A673 (cell line): ENCODE measurements at regions not wholly inside any gene's neighbourhood (a gene's known extent, or its start where the extent isn't known, plus 50 kb on each side); places are given as distances from the start of the nearest gene placed in this dataset.
"Not testable (repeated sequence)": the region's sequence is repeated elsewhere in the genome, so short reads cannot be mapped to it uniquely, and the experiment has no call there.

Source experiments
- BruUV-seq: library from RNA; stranded (reverse); fragments of 400-500 nt; replicated peaks from 2 replicates; lab custom pipeline; 2021; lab: Mats Ljungman, UMichigan
- CTCF ChIA-PET: fragments of 300-600 bp; sonication (Branson Sonifier 250); formaldehyde crosslinking; loops from one replicate; lab custom pipeline; 2022; ENCODE audit warnings: antibody characterized with exemption; lab: Charles Lee
- POLR2A ChIA-PET: fragments of 300-600 bp; sonication (Branson Sonifier 250); formaldehyde crosslinking; loops from one replicate; lab custom pipeline; 2022; ENCODE audit warnings: antibody characterized with exemption; ENCODE audit not compliant: low non-redundant PET; lab: Charles Lee
- DNase-seq: peaks from one replicate; pipeline ENCODE4 v3.0.0-alpha.2; 2015; ENCODE audit warnings: low spot score
- H3K27ac ChIP-seq: fragments of 200-600 bp; sonication (generic); 2 replicates; pipeline ENCODE4 v1.5.1; 2016; ENCODE audit warnings: mixed run types, low read depth, mild to moderate bottlenecking, mixed read lengths, antibody characterized with exemption, low read length; ENCODE audit not compliant: poor library complexity, severe bottlenecking
- H3K27me3 ChIP-seq: fragments of 200-600 bp; sonication (generic); replicated peaks from 2 replicates; pipeline ENCODE4 v1.6.1; 2017; ENCODE audit warnings: mixed run types, low read depth, mild to moderate bottlenecking, mixed read lengths, antibody characterized with exemption, low read length; ENCODE audit not compliant: insufficient read depth, poor library complexity
- H3K36me3 ChIP-seq: fragments of 200-600 bp; sonication (generic); 2 replicates; pipeline ENCODE4 v1.6.1; 2016; ENCODE audit warnings: mixed run types, mild to moderate bottlenecking, mixed read lengths, antibody characterized with exemption, low read length; ENCODE audit not compliant: insufficient read depth, poor library complexity, severe bottlenecking
- H3K4me1 ChIP-seq: fragments of 200-600 bp; sonication (generic); 2 replicates; pipeline ENCODE4 v1.6.1; 2017; ENCODE audit warnings: mixed run types, mild to moderate bottlenecking, mixed read lengths, antibody characterized with exemption, low read length; ENCODE audit not compliant: insufficient read depth, poor library complexity, severe bottlenecking
- H3K4me3 ChIP-seq: fragments of 200-600 bp; sonication (generic); 2 replicates; pipeline ENCODE4 v1.5.1; 2016; ENCODE audit warnings: low read depth, mixed run types, mild to moderate bottlenecking, mixed read lengths, low read length; ENCODE audit not compliant: poor library complexity, severe bottlenecking
- H3K9me3 ChIP-seq: fragments of 200-600 bp; sonication (generic); 2 replicates; pipeline ENCODE4 v1.6.1; 2016; ENCODE audit warnings: mixed run types, low read depth, mild to moderate bottlenecking, mixed read lengths, antibody characterized with exemption, low read length; ENCODE audit not compliant: poor library complexity, severe bottlenecking
- CTCF ChIP-seq: fragments of 300-800, 200-600 bp; sonication (generic); conservative IDR thresholded peaks from 2 replicates; pipeline ENCODE4 v1.5.1; 2017; ENCODE audit warnings: low read depth, mild to moderate bottlenecking, antibody characterized with exemption, low read length, moderate library complexity, mixed read lengths
- EZH2 ChIP-seq: fragments of 200-600 bp; sonication (generic); IDR thresholded peaks from 2 replicates; pipeline ENCODE4 v1.6.1; 2017; ENCODE audit warnings: borderline replicate concordance, low read depth, mild to moderate bottlenecking, mixed read lengths, antibody characterized with exemption, low read length; ENCODE audit not compliant: poor library complexity, severe bottlenecking
- intact Hi-C: fragments of 100-400 bp; cut with micrococcal nuclease; formaldehyde crosslinking; loops from one replicate; pipeline ENCODE4 v1.10.0; 2022; ENCODE audit not compliant: unreplicated experiment

DNA sequence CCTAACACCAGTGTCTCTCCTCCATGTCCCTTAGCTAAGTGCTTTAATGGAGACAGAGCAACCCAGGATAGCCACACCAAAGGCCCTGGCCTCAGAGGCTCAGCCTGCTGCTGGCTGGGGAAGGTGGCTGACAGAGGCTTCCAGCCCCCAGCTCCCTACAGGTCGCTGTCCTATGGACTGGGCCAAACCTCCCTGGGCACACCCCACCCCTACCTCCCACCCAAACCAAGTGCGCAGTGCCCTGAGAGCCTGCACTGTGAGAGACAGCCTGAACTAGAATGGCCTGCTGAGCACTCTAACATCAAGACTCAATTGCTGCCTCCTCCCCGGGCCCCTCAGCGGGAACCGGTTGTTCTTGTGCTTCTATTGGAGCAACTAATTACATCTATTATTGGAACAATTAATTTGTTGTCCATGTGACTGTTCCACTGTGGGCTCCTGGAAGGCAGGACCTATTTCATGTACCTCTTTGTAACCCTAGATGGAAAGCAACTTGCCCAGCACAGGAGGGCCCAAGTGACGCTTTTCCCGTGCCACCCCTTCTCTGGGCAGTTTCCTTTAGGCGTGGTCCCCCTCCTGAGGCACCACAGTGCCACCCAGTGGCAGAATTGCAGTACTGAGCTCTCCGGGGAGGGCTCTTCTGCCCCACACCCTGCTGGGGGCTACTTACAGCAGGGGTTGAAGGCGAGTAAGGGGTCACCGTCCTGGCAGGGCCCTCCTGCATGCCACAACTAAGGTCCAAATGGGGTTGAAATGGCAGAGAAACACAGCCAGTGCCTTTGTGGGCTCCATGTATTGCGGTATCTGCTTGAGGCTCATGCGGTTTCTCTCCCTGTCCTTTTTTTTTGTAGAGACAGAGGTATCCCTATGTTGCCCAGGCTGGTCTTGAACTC is 63.7 kb upstream of the WAPL start:
- intact Hi-C loops: loop anchor here (1.0 to 10.0 kb wide), 2 partner anchors 186 to 590 kb away; no protein-coding TSS in a partner anchor

GRCh38 chr10:86586516-86586915 is 64.9 kb upstream of the WAPL start:
- H3K4me1 ChIP-seq: no peaks in the 10 kb centered on the region
- ChIA-PET CTCF (no interaction called here), POLR2A (interaction anchor here (0.6 kb wide), 1 partner anchor 40 kb away, joined by 5 read pairs; no protein-coding TSS in a partner anchor)
- H3K9me3 ChIP-seq: no peaks in the 10 kb centered on the region
- no peak overlapping the region for H3K4me3 ChIP-seq
- no peaks in the 10 kb centered on the region for H3K27me3 ChIP-seq
- H3K27ac ChIP-seq: no peak overlapping the region
- no peak for TF ChIP-seq CTCF
- no peak for TF ChIP-seq EZH2
- no peak for DNase-seq
- H3K36me3 ChIP-seq: no peaks in the 10 kb centered on the region
- BruUV-seq: no TSS peak
- intact Hi-C loops: loop anchor here (10.0 kb wide), 1 partner anchor 592 kb away; no protein-coding TSS in a partner anchor

More for the DNA sequence above, 63.7 kb upstream of the WAPL start:
- ChIA-PET POLR2A (no interaction called here), CTCF (interaction anchor here (0.6 to 1.0 kb wide), 6 partner anchors 10 to 1223 kb away, joined by 3 to 13 read pairs (median 4); no protein-coding TSS in a partner anchor)
- Histone ChIP-seq H3K27ac (no peak overlapping the region), H3K36me3 (no peaks in the 10 kb centered on the region), H3K9me3 (no peaks in the 10 kb centered on the region), H3K27me3 (no peaks in the 10 kb centered on the region), H3K4me1 (no peaks in the 10 kb centered on the region), H3K4me3 (no peak overlapping the region)
- peak; percentile 98 for TF ChIP-seq CTCF
- no peak for TF ChIP-seq EZH2
- no TSS peak for BruUV-seq
- peak; percentile 76 for DNase-seq

DNA sequence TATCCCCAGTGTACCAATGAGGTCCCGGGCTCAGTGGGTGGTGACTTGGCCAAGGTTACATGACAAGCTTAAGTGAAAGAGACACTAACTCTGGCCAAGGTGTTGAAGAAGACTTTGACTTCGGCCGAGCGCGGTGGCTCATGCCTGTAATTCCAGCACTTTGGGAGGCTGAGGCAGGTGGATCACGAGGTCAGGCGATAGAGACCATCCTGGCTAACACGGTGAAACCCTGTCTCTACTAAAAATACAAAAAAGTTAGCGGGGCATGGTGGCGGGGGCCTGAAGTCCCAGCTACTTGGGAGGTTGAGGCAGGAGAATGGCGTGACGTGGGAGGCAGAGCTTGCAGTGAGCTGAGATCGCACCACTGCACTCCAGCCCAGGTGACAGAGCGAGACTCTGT is 65.6 kb upstream of the OPN4 start:
- H3K36me3 ChIP-seq, H3K9me3 ChIP-seq, H3K4me3 ChIP-seq, BruUV-seq, POLR2A ChIA-PET, DNase-seq, H3K27me3 ChIP-seq, H3K4me1 ChIP-seq, H3K27ac ChIP-seq: not testable (repeated sequence)
- intact Hi-C loops: loop anchor here (10.0 kb wide), 1 partner anchor 594 kb away; no protein-coding TSS in a partner anchor
- CTCF ChIA-PET: interaction anchor here (0.7 kb wide), 1 partner anchor 107 kb away, joined by 6 read pairs; no protein-coding TSS in a partner anchor
